Nephron (organoid): ENCODE measurements at regions not wholly inside any gene's neighbourhood (a gene's known extent, or its start where the extent isn't known, plus 50 kb on each side); places are given as distances from the start of the nearest gene placed in this dataset.

Experiments
- H3K27ac Mint-ChIP-seq, 3 experiments: 2 replicates each; pipeline ENCODE4 v1.8.0; 2020; ENCODE audit warnings: mixed read lengths in 3 of 3, mild to moderate bottlenecking in 2 of 3, moderate library complexity in 1 of 3
- H3K27me3 Mint-ChIP-seq: 2 replicates; pipeline ENCODE4 v1.8.0; 2021; ENCODE audit warnings: low read depth, mild to moderate bottlenecking, moderate library complexity, mixed read lengths
- H3K36me3 Mint-ChIP-seq: 2 replicates; pipeline ENCODE4 v1.8.0; 2020; ENCODE audit warnings: low read depth, mixed read lengths
- H3K4me1 Mint-ChIP-seq: 2 replicates; pipeline ENCODE4 v1.8.0; 2020; ENCODE audit warnings: mixed read lengths
- H3K4me3 Mint-ChIP-seq, 3 experiments: 2 replicates each; pipeline ENCODE4 v1.8.0; 2020; ENCODE audit warnings: mild to moderate bottlenecking in 3 of 3, mixed read lengths in 3 of 3, moderate library complexity in 2 of 3
- H3K9me3 Mint-ChIP-seq: 2 replicates; pipeline ENCODE4 v1.8.0; 2020; ENCODE audit warnings: mixed read lengths
- CTCF ChIP-seq, 3 experiments: fragments of 200-600 bp; sonication (generic); IDR thresholded peaks; one replicate each; pipeline ENCODE4 v1.5.0; 2021; ENCODE audit warnings: antibody characterized with exemption in 3 of 3; ENCODE audit not compliant: unreplicated experiment in 3 of 3

DNA sequence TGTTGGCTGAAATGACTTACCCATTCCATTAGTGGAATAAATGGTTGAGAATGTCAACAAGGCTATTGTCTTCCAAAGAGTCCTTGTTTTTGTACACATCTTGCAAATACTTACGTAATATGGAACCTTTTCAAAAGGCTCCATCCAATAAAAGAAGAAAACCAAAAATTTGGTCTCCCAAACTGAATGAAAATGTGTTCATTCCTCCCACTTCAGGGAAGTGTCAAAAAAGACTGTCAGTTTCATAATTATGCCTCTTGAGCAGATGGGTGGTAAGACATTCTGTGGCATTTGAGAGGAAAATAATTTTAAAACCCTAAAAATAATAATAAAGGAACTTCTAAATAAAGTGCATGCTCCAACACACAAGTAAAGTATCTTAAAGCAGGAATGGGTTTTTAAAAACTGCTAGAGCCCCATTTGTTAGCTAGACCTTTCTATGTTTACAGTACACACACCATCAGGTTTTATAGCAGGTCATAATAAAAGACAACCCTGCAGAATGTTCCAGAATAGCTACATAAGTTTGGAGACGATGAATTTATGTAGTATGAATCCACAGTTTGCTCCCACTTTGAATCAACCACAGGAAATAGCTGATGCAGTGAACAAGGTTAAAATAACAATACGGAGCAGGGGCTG is 843.7 kb downstream of the LRRTM4 start:
- H3K36me3 Mint-ChIP-seq, result no peaks in the 10 kb centered on the region
- no peak overlapping the region for H3K4me3 Mint-ChIP-seq
- H3K27me3 Mint-ChIP-seq, result peaks cover 3% of the 10 kb centered on the region
- no peak for TF ChIP-seq CTCF (IDR thresholded peaks at IDR 0.05; ENCODE audit: unreplicated experiment in 3 of 3)
- no peaks in the 10 kb centered on the region for H3K9me3 Mint-ChIP-seq
- H3K27ac Mint-ChIP-seq, result no peak overlapping the region
- H3K4me1 Mint-ChIP-seq, result no peaks in the 10 kb centered on the region

DNA sequence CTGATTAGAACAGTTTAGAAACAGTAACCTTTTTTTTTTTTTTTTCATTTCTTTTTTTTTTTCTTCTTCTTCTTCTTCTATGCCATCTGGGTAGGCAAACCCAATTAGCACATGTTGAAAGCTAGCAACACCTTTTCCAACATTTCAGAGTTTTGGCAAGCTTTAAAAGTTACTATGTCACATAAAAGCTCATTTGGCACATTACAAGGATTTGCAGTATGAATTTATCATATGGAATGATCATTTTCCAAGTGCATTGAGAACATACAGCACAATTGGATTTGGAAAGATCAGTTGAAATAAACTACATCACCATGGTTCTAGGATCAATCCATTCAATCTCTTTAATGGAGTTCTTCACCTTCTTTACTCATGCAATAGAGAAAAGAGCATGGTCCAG is 847.0 kb downstream of the LRRTM4 start:
- H3K36me3 Mint-ChIP-seq, result no peaks in the 10 kb centered on the region
- H3K27me3 Mint-ChIP-seq, result peaks cover 3% of the 10 kb centered on the region
- H3K27ac Mint-ChIP-seq, result no peak overlapping the region
- H3K9me3 Mint-ChIP-seq, result no peaks in the 10 kb centered on the region
- no peak overlapping the region for H3K4me3 Mint-ChIP-seq
- H3K4me1 Mint-ChIP-seq, result peaks cover 5% of the 10 kb centered on the region
- TF ChIP-seq CTCF (IDR thresholded peaks at IDR 0.05; ENCODE audit: unreplicated experiment in 3 of 3), result no peak

GRCh38 chr2:76672798-76673197 is 849.4 kb downstream of the LRRTM4 start:
- Mint-ChIP-seq H3K36me3 (no peaks in the 10 kb centered on the region), H3K4me3 (no peak overlapping the region), H3K27ac (no peak overlapping the region), H3K4me1 (peaks cover 29% of the 10 kb centered on the region), H3K27me3 (peaks cover 3% of the 10 kb centered on the region), H3K9me3 (no peaks in the 10 kb centered on the region)
- TF ChIP-seq CTCF (IDR thresholded peaks at IDR 0.05; ENCODE audit: unreplicated experiment in 3 of 3), result no peak

DNA sequence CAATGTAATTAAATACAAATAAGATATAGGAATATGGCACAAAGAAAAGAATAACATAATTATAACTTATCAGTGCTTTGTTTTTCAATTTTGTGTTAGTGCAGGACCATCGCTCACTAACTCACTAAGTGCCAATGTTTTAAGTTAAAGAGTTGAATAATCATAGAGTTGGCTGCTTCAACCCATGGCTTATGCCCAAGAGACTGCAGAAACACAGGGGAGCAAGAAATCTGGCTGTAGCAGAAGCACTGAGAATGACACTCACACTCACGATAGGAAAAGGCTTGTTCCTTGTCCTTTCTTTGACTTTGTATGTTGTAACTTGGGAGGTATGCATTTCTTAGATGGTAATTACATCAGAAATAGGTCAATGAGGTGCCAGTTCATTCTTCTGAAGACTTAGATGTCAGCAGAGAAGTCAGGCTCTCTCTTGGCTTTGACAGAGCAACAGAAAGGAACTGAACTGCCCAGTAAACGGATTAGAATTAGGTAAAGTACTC is 852.2 kb downstream of the LRRTM4 start:
- Mint-ChIP-seq H3K27ac (peak overlapping the region in 2 of 3 experiments; percentile 9 to 77), H3K9me3 (no peaks in the 10 kb centered on the region), H3K27me3 (no peaks in the 10 kb centered on the region), H3K4me3 (no peak overlapping the region), H3K36me3 (no peaks in the 10 kb centered on the region), H3K4me1 (peaks cover 35% of the 10 kb centered on the region)
- TF ChIP-seq CTCF (IDR thresholded peaks at IDR 0.05; ENCODE audit: unreplicated experiment in 3 of 3), result no peak

GRCh38 chr2:76668279-76668678 is 853.9 kb downstream of the LRRTM4 start:
- TF ChIP-seq CTCF (IDR thresholded peaks at IDR 0.05; ENCODE audit: unreplicated experiment in 3 of 3), result no peak
- Mint-ChIP-seq H3K4me1 (peaks cover 35% of the 10 kb centered on the region), H3K27me3 (no peaks in the 10 kb centered on the region), H3K9me3 (no peaks in the 10 kb centered on the region), H3K27ac (peak overlapping the region; percentile 70 to 93 (median 77)), H3K36me3 (no peaks in the 10 kb centered on the region), H3K4me3 (no peak overlapping the region)

GRCh38 chr2:76667821-76668271 is 854.3 kb downstream of the LRRTM4 start:
- H3K4me3 Mint-ChIP-seq, result peak overlapping the region in 2 of 3 experiments; percentile 17 to 28
- H3K9me3 Mint-ChIP-seq, result no peaks in the 10 kb centered on the region
- peak overlapping the region; percentile 70 to 93 (median 77) for H3K27ac Mint-ChIP-seq
- H3K36me3 Mint-ChIP-seq, result no peaks in the 10 kb centered on the region
- no peaks in the 10 kb centered on the region for H3K27me3 Mint-ChIP-seq
- no peak for TF ChIP-seq CTCF (IDR thresholded peaks at IDR 0.05; ENCODE audit: unreplicated experiment in 3 of 3)
- peaks cover 35% of the 10 kb centered on the region for H3K4me1 Mint-ChIP-seq
